ENCODE measurements at regions not wholly inside any gene's neighbourhood (a gene's known extent, or its start where the extent isn't known, plus 50 kb on each side); places are given as distances from the start of the nearest gene placed in this dataset.
"Not testable (repeated sequence)": the region's sequence is repeated elsewhere in the genome, so short reads cannot be mapped to it uniquely, and the experiment has no call there.

GRCh38 chr21:21851657-21852056, 853.4 kb downstream of the NCAM2 start:
- no peak for DNase-seq (ENCODE audit: low read depth in 2 of 2)

DNA sequence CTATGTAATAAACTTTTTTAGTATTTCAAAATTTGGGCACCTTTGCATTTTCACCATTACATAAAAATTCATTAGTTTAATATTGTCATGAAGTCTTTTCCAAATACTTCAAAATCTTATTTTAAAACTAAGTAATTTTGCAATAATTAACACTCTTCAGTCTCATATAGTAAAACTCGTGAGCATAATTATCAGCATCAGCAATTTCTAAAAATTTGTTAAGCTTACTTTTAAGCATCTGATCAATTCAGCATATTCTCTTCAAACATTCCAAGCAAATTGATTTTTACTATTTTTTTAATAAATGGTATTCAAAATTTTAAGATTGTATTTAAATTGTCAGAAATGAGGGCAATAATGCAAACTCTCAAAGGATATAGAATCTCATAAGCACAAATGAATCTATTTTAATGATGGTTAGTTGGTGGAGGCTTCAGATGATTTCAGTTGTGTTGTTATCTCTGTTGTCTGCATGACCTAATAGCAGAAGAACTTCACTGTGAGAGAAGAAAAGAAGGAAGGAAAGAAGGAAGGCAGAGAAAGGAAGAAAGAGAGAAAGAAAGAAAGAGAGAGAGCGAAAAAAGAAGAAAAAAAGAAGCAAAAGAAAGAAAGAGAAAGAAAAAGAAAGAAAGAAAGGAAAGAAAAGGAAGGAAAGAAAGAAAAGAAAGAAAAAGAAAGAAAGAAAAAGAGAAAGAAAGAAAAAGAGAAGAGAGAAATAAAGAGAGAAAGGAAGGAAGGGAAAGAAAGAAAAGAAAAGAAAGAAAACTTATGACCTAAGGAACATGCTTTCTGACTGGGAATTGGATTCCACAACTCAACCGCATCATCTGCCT, 860.5 kb downstream of the NCAM2 start:
- DNase-seq (ENCODE audit: low read depth in 2 of 2) = no peak

DNA sequence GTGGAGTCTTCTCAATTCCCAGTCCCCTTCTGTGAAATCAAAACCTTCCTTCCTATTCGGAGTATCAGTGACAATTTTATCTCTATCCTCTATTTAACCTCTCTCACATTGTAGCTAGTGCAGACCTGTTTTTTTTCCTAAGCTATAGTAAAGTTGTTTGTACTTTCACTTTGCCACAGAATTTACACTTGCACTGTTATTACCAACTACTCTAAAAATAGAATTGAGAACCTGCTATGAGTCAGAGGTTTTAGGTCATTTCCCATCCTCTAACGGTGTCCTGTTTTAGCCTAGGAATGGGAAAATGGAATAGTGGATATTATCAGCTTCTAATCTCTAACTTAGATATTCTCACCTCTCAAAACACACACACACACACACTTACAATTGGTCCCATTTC, 862.7 kb downstream of the NCAM2 start:
- no peak for DNase-seq (ENCODE audit: low read depth in 2 of 2)

DNA sequence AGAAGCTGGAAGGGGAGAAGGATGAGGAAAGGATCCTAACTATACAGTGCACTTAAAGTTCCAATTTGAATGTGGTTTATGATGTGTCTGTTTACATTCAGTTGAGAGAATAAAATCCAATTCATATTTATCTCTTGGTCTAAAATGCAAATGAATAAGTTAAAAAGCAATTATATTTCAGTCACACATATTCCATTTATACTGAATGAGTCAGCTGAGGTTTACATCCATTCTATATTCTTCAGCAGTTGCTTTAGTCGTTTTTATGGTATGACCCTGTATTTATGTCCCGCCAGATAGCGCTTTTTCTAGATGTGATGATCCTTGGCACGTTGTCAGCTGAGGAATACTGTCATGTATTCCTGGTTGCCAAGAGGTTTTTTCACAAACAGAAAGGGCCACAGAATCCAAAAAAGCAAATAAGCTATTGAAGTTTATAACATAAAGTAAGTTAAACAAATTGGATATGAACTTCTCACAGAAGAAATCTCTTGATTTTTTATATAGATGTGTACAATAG, 866.2 kb downstream of the NCAM2 start:
- DNase-seq (ENCODE audit: low read depth in 2 of 2) = no peak

GRCh38 chr21:21897275-21897883, 899.2 kb downstream of the NCAM2 start:
- no peak for DNase-seq (ENCODE audit: low read depth in 2 of 2)

DNA sequence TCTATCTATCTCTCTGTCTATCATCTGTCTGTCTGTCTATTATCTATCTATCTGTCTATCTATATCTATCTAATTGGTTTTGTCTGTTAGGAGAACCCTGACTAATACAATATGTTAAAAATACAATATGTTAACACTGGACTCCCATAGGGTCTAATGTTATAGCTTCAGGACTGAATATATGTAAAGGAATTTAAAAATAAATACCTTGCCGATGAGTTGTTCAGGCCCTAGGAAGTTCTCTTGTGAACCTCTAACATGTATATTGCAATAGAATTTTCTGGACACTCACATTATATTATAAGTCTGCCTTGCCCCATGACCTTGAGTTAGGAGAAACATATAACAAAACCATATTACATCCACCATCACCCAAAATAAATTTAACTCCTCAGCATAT, 900.6 kb downstream of the NCAM2 start:
- no peak for DNase-seq (ENCODE audit: low read depth in 2 of 2)

DNA sequence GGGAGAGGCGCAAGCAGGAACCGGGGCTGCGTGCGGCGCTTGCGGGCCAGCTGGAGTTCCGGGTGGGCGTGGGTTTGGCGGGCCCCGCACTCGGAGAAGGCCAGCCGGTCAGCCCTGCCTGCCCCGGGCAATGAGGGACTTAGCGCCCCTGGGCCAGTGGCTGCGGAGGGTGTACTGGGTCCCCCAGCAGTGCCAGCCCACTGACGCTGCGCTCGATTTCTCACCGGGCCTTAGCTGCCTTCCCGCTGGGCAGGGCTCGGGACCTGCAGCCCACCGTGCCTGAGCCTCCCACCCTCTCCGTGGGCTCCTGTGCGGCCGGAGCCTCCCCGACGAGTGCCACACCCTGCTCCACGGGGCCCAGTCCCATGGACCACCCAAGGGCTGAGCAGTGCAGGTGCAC, 904.2 kb downstream of the NCAM2 start:
- DNase-seq (ENCODE audit: low read depth in 2 of 2) = not testable (repeated sequence)

DNA sequence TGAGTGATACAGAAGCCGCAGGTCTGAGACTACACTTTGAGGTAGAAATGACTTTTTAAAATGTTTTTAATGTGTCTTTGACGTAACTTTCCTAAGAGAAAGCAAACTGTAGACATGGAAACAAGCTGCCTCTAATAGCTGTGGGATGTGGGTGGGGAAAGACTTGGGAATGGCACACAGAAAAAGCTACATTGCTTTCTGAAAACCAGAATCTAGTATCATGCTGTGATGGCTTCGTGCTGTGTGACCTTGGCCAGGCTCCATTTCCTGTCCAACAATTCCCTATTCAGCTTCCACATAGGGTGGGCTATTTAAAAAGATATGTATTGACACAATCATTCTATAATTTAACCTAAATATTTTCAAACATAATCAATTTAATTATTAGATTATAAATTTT, 909.1 kb downstream of the NCAM2 start:
- DNase-seq (ENCODE audit: low read depth in 2 of 2) = no peak

DNA sequence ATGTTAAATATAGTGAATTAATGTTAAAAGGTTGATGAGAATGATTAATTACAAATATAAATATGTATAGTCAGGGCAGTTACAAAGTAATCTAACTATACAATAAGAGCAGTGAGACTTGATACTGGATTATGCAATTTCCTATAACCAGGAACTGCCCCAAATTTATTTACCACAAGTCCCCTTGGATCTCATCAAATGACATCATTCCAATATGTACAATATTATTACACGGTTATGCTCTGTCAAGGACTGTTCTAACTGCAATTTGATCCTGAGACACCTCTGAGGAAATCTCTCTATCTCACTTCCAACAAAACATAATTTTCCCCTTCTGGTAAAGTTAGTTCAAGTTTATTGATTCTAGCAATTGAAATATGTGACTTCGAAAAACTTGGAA, 917.6 kb downstream of the NCAM2 start:
- no peak for DNase-seq (ENCODE audit: low read depth in 2 of 2)

DNA sequence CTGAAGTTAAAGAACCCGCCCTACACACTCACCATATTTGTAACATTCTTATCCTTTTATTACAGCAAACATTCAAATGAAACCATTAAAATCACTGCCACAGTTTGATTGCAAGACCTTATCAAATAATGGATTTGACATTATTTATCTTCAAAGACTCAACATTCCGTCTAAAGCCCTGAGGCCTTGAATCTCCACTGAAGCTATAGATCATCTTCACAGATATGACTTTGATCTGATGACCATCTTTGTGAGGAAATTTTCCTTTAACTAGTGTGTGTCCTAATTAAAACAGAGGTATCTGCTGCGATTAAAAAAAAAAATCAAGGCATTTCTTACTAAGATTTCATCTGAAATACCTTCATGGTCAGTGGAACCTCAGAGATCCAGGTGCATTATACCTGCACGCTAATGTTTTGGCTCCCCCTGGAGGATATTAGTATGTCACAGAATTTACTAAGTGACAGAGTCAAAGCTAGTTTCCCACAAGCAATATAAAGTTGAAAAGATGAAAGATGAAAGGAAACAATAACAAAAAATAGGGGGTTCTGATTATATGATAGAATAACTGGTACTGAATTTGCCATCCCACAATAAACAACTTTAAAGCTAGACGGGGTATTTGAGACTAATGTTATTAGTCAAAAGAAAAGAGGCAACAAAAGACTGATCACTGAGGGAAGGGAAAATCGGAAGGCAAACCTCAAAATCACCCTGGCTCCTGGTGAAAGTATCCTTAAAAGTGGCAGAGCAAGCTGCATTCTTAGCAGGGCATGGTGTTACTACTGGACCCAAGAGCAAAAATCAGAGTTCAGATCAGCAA, 923.4 kb downstream of the NCAM2 start:
- no peak for DNase-seq (ENCODE audit: low read depth in 2 of 2)

DNA sequence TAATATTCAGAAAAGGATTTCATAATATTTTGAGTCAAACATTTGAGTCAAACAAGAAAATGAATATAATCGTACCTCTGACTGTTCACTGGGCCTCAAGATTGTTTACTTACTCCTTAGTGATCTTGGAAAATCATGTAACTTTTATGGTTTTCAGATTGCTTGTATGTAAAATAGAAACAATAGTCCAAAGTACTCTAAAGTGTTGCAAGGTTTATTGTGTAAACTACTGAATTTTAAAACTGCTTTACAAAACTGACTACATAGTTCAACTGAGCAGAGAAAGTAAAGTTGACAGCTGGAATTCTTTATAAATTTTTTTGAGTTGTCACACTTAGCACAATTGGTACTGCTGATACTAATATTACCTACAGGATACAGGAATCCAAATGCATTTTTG, 931.0 kb downstream of the NCAM2 start:
- DNase-seq (ENCODE audit: low read depth in 2 of 2) = no peak

- DNase-seq (ENCODE audit: low read depth in 2 of 2) = no peak
Observed at GRCh38 chr21:21929789-21930188, 931.6 kb downstream of the NCAM2 start.

- no peak for DNase-seq (ENCODE audit: low read depth in 2 of 2)
Observed at GRCh38 chr21:21952566-21952965, 954.4 kb downstream of the NCAM2 start.

DNA sequence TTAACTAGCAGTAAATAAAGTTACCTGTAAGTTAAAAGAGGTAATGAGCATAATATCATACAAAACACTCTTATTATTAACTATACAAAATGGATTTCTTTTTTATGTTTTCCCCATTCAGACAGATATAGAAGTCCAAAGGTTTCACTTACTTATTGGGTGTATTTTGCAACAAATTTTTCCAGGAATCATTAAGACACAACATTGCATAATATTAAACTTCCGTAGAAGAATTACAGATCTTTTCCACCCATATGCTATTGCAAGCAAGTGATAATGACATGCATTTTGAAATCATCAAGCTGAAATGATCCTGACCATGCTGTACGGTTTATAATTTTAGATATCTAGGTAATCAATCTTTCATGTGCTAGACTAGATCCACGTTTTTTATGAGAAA, 957.0 kb downstream of the NCAM2 start:
- DNase-seq (ENCODE audit: low read depth in 2 of 2) = no peak

DNA sequence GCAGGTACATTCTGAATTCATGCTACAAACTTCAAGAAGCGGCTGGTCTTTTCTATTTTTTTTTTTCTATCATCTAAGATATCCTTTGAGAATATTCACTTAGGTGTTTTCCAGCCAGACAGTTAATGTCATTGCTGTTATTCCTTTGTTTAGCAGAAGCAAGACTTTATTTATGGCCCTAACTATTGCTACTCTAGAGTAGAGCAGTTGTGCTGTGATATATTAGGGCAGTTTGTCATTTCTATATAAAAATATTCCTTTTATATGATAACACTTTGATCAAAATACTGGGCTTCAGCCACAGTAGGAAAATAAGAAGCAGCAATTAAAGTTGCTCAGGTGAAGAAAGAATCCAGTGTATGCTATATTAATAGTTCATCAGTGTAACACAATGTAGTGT, 959.3 kb downstream of the NCAM2 start:
- no peak for DNase-seq (ENCODE audit: low read depth in 2 of 2)

- no peak for DNase-seq (ENCODE audit: low read depth in 2 of 2)
Observed at GRCh38 chr21:21963911-21964310, 965.7 kb downstream of the NCAM2 start.

DNA sequence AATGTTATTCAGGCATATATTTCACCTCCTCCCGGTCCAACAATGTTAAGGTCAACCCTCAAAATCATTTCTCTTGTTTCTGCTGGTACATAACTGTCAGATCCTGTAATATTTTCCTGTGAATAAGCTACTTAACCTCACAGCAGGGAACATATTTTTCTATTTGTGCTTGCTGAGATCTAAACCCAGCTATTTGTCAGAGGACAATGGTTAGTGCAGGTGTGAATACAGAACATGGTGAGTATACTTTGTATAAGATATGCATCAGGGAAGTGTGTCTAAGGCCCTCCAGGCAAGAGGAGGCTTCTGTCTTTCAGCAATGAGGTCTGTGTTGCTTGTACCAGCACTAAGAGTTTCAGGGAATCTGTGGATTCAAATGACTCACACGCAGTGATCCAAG, 970.6 kb downstream of the NCAM2 start:
- no peak for DNase-seq (ENCODE audit: low read depth in 2 of 2)

- no peak for DNase-seq (ENCODE audit: low read depth in 2 of 2)
Observed at GRCh38 chr21:21969211-21969610, 971.0 kb downstream of the NCAM2 start.

DNA sequence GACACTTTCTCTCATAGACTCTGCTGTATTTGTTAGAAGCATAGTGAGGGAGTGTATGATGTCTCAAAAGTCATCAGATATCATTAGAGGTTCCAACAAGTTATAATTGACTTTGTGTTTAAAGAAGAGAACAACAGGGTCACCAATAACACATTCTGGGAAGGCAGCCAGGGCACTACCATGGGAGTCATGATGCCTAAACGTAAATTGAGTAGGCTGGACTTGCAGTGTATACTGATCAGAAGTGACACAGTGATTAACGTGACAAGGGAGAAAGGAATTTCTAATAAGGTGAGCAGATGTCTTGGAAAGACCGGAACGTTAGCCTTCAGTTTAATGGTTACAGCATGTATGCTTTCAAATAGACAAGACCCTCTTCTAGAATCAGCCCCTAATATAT, 973.2 kb downstream of the NCAM2 start:
- DNase-seq (ENCODE audit: low read depth in 2 of 2) = no peak

GRCh38 chr21:21973806-21974205, 975.6 kb downstream of the NCAM2 start:
- DNase-seq (ENCODE audit: low read depth in 2 of 2) = no peak

- no peak for DNase-seq (ENCODE audit: low read depth in 2 of 2)
Observed at GRCh38 chr21:21996891-21997290, 998.7 kb downstream of the NCAM2 start.

Data from stimulated activated CD4-positive, alpha-beta T cell treated with anti-CD3 and anti-CD28 coated beads, Interleukin-12 subunit alpha, Interleukin-12 subunit beta, amount 100 ng/mL, for 24 hours (primary cell).